Activated CD8-positive, alpha-beta T cell treated with anti-CD3 and anti-CD28 coated beads for 36 hours (primary cell): ENCODE measurements at regions not wholly inside any gene's neighbourhood (a gene's known extent, or its start where the extent isn't known, plus 50 kb on each side); places are given as distances from the start of the nearest gene placed in this dataset.

ENCODE experiments used
- ATAC-seq: fragments of 200-7000 bp; cut with Tn5 transposase; one replicate; pipeline ENCODE4 v1.10.0; 2021; ENCODE audit warnings: mild to moderate bottlenecking, moderate library complexity
- CTCF ChIA-PET: fragments of 350-600 bp; sonication (Branson Sonifier 250); formaldehyde crosslinking; loops from one replicate; lab custom pipeline; 2021; ENCODE audit warnings: antibody characterized with exemption; lab: Charles Lee
- POLR2A ChIA-PET: fragments of 350-600 bp; sonication (Branson Sonifier 250); formaldehyde crosslinking; loops from one replicate; lab custom pipeline; 2021; ENCODE audit warnings: antibody characterized with exemption; lab: Charles Lee
- DNase-seq: peaks from one replicate; pipeline ENCODE4 v3.0.0-alpha.2; 2020
- H3K27ac Mint-ChIP-seq: one replicate; pipeline ENCODE4 v1.8.0; 2021; ENCODE audit warnings: mild to moderate bottlenecking, mixed read lengths
- H3K27me3 Mint-ChIP-seq: one replicate; pipeline ENCODE4 v1.8.0; 2021; ENCODE audit warnings: mixed read lengths
- H3K36me3 Mint-ChIP-seq: one replicate; pipeline ENCODE4 v1.8.0; 2021; ENCODE audit warnings: low read depth, mixed read lengths
- H3K4me1 Mint-ChIP-seq: one replicate; pipeline ENCODE4 v1.8.0; 2021; ENCODE audit warnings: low read depth, mixed read lengths
- H3K4me3 Mint-ChIP-seq: one replicate; pipeline ENCODE4 v1.8.0; 2021; ENCODE audit warnings: mild to moderate bottlenecking, moderate library complexity, mixed read lengths
- H3K9me3 Mint-ChIP-seq: one replicate; pipeline ENCODE4 v1.8.0; 2021; ENCODE audit warnings: mixed read lengths
- intact Hi-C: fragments of 100-400 bp; cut with micrococcal nuclease; formaldehyde crosslinking; loops from one replicate; pipeline ENCODE4 v1.10.0; 2022
- TF ChIP-seq, protein P1 (sequence below): fragments of 200-600 bp; IDR thresholded peaks from one replicate; pipeline ENCODE4 v1.8.0; 2022; ENCODE audit warnings: antibody characterized with exemption, mild to moderate bottlenecking

GRCh38 chr15:70427167-70428120 is 329.7 kb upstream of the TLE3 start:
- TF ChIP-seq, protein P1, sequence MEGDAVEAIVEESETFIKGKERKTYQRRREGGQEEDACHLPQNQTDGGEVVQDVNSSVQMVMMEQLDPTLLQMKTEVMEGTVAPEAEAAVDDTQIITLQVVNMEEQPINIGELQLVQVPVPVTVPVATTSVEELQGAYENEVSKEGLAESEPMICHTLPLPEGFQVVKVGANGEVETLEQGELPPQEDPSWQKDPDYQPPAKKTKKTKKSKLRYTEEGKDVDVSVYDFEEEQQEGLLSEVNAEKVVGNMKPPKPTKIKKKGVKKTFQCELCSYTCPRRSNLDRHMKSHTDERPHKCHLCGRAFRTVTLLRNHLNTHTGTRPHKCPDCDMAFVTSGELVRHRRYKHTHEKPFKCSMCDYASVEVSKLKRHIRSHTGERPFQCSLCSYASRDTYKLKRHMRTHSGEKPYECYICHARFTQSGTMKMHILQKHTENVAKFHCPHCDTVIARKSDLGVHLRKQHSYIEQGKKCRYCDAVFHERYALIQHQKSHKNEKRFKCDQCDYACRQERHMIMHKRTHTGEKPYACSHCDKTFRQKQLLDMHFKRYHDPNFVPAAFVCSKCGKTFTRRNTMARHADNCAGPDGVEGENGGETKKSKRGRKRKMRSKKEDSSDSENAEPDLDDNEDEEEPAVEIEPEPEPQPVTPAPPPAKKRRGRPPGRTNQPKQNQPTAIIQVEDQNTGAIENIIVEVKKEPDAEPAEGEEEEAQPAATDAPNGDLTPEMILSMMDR = no peak
- POLR2A ChIA-PET = no interaction called here
- CTCF ChIA-PET = interaction anchor here (1.6 kb wide), 1 partner anchor 32 kb away, joined by 6 read pairs; no protein-coding TSS in a partner anchor
- ATAC-seq (no peak), DNase-seq (no peak)
- Mint-ChIP-seq H3K27ac (no peak overlapping the region), H3K4me1 (peaks cover 22% of the 10 kb centered on the region), H3K9me3 (no peaks in the 10 kb centered on the region), H3K27me3 (no peaks in the 10 kb centered on the region), H3K36me3 (no peaks in the 10 kb centered on the region), H3K4me3 (no peak overlapping the region)
- intact Hi-C loops = no loop called here

- DNase-seq = no peak
- intact Hi-C loops = no loop called here
- H3K27me3 Mint-ChIP-seq = peaks cover 2% of the 10 kb centered on the region
- no peaks in the 10 kb centered on the region for H3K36me3 Mint-ChIP-seq
- H3K4me3 Mint-ChIP-seq = no peak overlapping the region
- ChIA-PET CTCF (interaction anchor here (0.6 to 1.6 kb wide), 4 partner anchors 11 to 78 kb away, joined by 3 to 6 read pairs (median 4); no protein-coding TSS in a partner anchor), POLR2A (interaction anchor here (0.8 to 1.2 kb wide), 3 partner anchors 13 to 330 kb away, joined by 3 to 4 read pairs (median 4); no protein-coding TSS in a partner anchor)
- TF ChIP-seq, protein P1 = no peak
- peaks cover 22% of the 10 kb centered on the region for H3K4me1 Mint-ChIP-seq
- H3K9me3 Mint-ChIP-seq = no peaks in the 10 kb centered on the region
- ATAC-seq = peak; percentile 35
- no peak overlapping the region for H3K27ac Mint-ChIP-seq
These were observed 328.5 kb upstream of the TLE3 start for GRCh38 chr15:70426096-70426821.

- TF ChIP-seq, protein P1 = no peak
- H3K27ac Mint-ChIP-seq = no peak overlapping the region
- DNase-seq (peak; percentile 68), ATAC-seq (peak; percentile 89)
- no peaks in the 10 kb centered on the region for H3K9me3 Mint-ChIP-seq
- CTCF ChIA-PET = interaction anchor here (0.9 to 1.6 kb wide), 2 partner anchors 35 to 41 kb away, joined by 3 to 5 read pairs; no protein-coding TSS in a partner anchor
- H3K4me1 Mint-ChIP-seq = peaks cover 22% of the 10 kb centered on the region
- H3K36me3 Mint-ChIP-seq = no peaks in the 10 kb centered on the region
- no peak overlapping the region for H3K4me3 Mint-ChIP-seq
- intact Hi-C loops = no loop called here
- H3K27me3 Mint-ChIP-seq = peaks cover 2% of the 10 kb centered on the region
- POLR2A ChIA-PET = no interaction called here
These were observed 327.3 kb upstream of the TLE3 start for GRCh38 chr15:70424937-70425411.

GRCh38 chr15:70423267-70423666 is 325.6 kb upstream of the TLE3 start:
- no peak for ATAC-seq
- intact Hi-C loops = no loop called here
- CTCF ChIA-PET = no interaction called here

More at GRCh38 chr15:70423267-70423666, 325.6 kb upstream of the TLE3 start:
- Mint-ChIP-seq H3K27me3 (peaks cover 2% of the 10 kb centered on the region), H3K4me3 (no peak overlapping the region), H3K4me1 (peaks cover 22% of the 10 kb centered on the region), H3K36me3 (no peaks in the 10 kb centered on the region), H3K27ac (no peak overlapping the region), H3K9me3 (no peaks in the 10 kb centered on the region)
- no peak for DNase-seq
- TF ChIP-seq, protein P1 = no peak
- POLR2A ChIA-PET = interaction anchor here (0.5 kb wide), 1 partner anchor 332 kb away, joined by 4 read pairs; no protein-coding TSS in a partner anchor
